GM18861 (cell line): ENCODE measurements at regions not wholly inside any gene's neighbourhood (a gene's known extent, or its start where the extent isn't known, plus 50 kb on each side); places are given as distances from the start of the nearest gene placed in this dataset.

Source experiments
- ATAC-seq: cut with Tn5 transposase; IDR thresholded peaks from one replicate; pipeline ENCODE4 v1.9.1; 2021; ENCODE audit not compliant: unreplicated experiment

- ATAC-seq: no peak
These were observed 110.0 kb downstream of the TRIB2 start for GRCh38 chr2:12826781-12827180.

GRCh38 chr2:12827721-12828120 is 111.0 kb downstream of the TRIB2 start:
- no peak for ATAC-seq

GRCh38 chr2:12828980-12829379 is 112.2 kb downstream of the TRIB2 start:
- no peak for ATAC-seq

GRCh38 chr2:12831016-12831415 is 114.3 kb downstream of the TRIB2 start:
- ATAC-seq: no peak

GRCh38 chr2:12834239-12834638 is 117.5 kb downstream of the TRIB2 start:
- ATAC-seq: no peak

GRCh38 chr2:12835733-12836132 is 119.0 kb downstream of the TRIB2 start:
- no peak for ATAC-seq

GRCh38 chr2:12839339-12839738 is 122.6 kb downstream of the TRIB2 start:
- ATAC-seq: no peak

GRCh38 chr2:12841021-12841420 is 124.3 kb downstream of the TRIB2 start:
- ATAC-seq: no peak

- ATAC-seq: no peak
These were observed 126.2 kb downstream of the TRIB2 start for GRCh38 chr2:12842917-12843316.

- ATAC-seq: no peak
These were observed 127.8 kb downstream of the TRIB2 start for GRCh38 chr2:12844511-12844910.

GRCh38 chr2:12847694-12848575 is 131.2 kb downstream of the TRIB2 start:
- no peak for ATAC-seq

- ATAC-seq: no peak
These were observed 135.4 kb downstream of the TRIB2 start for GRCh38 chr2:12852135-12852534.

- ATAC-seq: no peak
These were observed 137.3 kb downstream of the TRIB2 start for GRCh38 chr2:12854001-12854530.

GRCh38 chr2:12855508-12855907 is 138.8 kb downstream of the TRIB2 start:
- no peak for ATAC-seq

GRCh38 chr2:12856934-12857601 is 140.3 kb downstream of the TRIB2 start:
- ATAC-seq: no peak

- ATAC-seq: no peak
These were observed 141.2 kb downstream of the TRIB2 start for GRCh38 chr2:12857891-12858290.

GRCh38 chr2:12858786-12859185 is 142.1 kb downstream of the TRIB2 start:
- ATAC-seq: no peak

GRCh38 chr2:12861344-12861930 is 144.7 kb downstream of the TRIB2 start:
- ATAC-seq: no peak

- ATAC-seq: no peak
These were observed 145.8 kb downstream of the TRIB2 start for GRCh38 chr2:12862541-12862940.

GRCh38 chr2:12863937-12864336 is 147.2 kb downstream of the TRIB2 start:
- ATAC-seq: no peak

- no peak for ATAC-seq
These were observed 151.0 kb downstream of the TRIB2 start for GRCh38 chr2:12867631-12868287.
